ENCODE measurements at regions not wholly inside any gene's neighbourhood (a gene's known extent, or its start where the extent isn't known, plus 50 kb on each side); places are given as distances from the start of the nearest gene placed in this dataset.

- Histone ChIP-seq H3K4me3 (no peak overlapping the region), H3K36me3 (no peaks in the 10 kb centered on the region), H3K9me3 (no peaks in the 10 kb centered on the region), H3K4me1 (no peaks in the 10 kb centered on the region), H3K27me3 (no peaks in the 10 kb centered on the region), H3K27ac (no peak overlapping the region)
- DNase-seq (ENCODE audit: low spot score), result no peak
- TF ChIP-seq, protein P1, sequence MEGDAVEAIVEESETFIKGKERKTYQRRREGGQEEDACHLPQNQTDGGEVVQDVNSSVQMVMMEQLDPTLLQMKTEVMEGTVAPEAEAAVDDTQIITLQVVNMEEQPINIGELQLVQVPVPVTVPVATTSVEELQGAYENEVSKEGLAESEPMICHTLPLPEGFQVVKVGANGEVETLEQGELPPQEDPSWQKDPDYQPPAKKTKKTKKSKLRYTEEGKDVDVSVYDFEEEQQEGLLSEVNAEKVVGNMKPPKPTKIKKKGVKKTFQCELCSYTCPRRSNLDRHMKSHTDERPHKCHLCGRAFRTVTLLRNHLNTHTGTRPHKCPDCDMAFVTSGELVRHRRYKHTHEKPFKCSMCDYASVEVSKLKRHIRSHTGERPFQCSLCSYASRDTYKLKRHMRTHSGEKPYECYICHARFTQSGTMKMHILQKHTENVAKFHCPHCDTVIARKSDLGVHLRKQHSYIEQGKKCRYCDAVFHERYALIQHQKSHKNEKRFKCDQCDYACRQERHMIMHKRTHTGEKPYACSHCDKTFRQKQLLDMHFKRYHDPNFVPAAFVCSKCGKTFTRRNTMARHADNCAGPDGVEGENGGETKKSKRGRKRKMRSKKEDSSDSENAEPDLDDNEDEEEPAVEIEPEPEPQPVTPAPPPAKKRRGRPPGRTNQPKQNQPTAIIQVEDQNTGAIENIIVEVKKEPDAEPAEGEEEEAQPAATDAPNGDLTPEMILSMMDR (IDR thresholded peaks at IDR 0.05), result no peak
Measured at GRCh38 chr7:92967238-92967637, 130.9 kb upstream of the CDK6 start.

GRCh38 chr7:92964141-92964540 lies 127.8 kb upstream of the CDK6 start:
- H3K27ac ChIP-seq, result no peak overlapping the region
- no peaks in the 10 kb centered on the region for H3K36me3 ChIP-seq
- TF ChIP-seq, protein P1 (IDR thresholded peaks at IDR 0.05), result no peak
- H3K27me3 ChIP-seq, result no peaks in the 10 kb centered on the region
- H3K9me3 ChIP-seq, result no peaks in the 10 kb centered on the region
- no peak for DNase-seq (ENCODE audit: low spot score)
- H3K4me3 ChIP-seq, result no peak overlapping the region
- H3K4me1 ChIP-seq, result no peaks in the 10 kb centered on the region

DNA sequence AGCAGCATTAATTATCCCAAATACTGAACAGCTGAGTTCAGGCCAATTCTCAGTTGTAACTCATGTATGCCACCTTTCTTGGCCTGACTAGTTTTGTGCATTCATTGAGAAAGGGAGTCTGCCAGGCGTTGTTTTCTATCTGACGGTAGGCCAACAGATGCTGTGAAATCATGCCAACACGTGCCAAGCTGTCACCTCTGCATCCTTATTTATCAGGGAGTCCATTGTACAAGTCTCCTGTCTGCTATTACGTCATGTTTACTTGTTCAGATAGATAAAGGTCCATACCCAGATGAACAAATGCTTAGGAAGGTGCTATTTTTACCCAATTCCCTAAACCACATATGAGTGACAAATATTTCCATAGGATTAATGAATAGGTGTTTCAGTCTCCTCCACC lies 127.2 kb upstream of the CDK6 start:
- Histone ChIP-seq H3K9me3 (no peaks in the 10 kb centered on the region), H3K27ac (no peak overlapping the region), H3K4me3 (no peak overlapping the region), H3K4me1 (no peaks in the 10 kb centered on the region), H3K27me3 (no peaks in the 10 kb centered on the region), H3K36me3 (no peaks in the 10 kb centered on the region)
- TF ChIP-seq, protein P1 (IDR thresholded peaks at IDR 0.05), result no peak
- DNase-seq (ENCODE audit: low spot score), result no peak

- H3K36me3 ChIP-seq, result no peaks in the 10 kb centered on the region
- TF ChIP-seq, protein P1 (IDR thresholded peaks at IDR 0.05), result no peak
Measured at GRCh38 chr7:92961961-92962360, 125.6 kb upstream of the CDK6 start.

GRCh38 chr7:92956575-92956974 lies 120.2 kb upstream of the CDK6 start:
- Histone ChIP-seq H3K36me3 (no peaks in the 10 kb centered on the region), H3K27me3 (no peaks in the 10 kb centered on the region), H3K9me3 (peaks cover 0 to 4% of the 10 kb centered on the region in 2 donors), H3K4me3 (no peak overlapping the region), H3K27ac (no peak overlapping the region), H3K4me1 (no peaks in the 10 kb centered on the region)
- TF ChIP-seq, protein P1 (IDR thresholded peaks at IDR 0.05), result no peak
- DNase-seq (ENCODE audit: low spot score), result no peak

More at GRCh38 chr7:92961961-92962360, 125.6 kb upstream of the CDK6 start:
- no peaks in the 10 kb centered on the region for H3K9me3 ChIP-seq
- no peaks in the 10 kb centered on the region for H3K27me3 ChIP-seq
- no peak for DNase-seq (ENCODE audit: low spot score)
- no peak overlapping the region for H3K4me3 ChIP-seq
- no peak overlapping the region for H3K27ac ChIP-seq
- no peaks in the 10 kb centered on the region for H3K4me1 ChIP-seq

DNA sequence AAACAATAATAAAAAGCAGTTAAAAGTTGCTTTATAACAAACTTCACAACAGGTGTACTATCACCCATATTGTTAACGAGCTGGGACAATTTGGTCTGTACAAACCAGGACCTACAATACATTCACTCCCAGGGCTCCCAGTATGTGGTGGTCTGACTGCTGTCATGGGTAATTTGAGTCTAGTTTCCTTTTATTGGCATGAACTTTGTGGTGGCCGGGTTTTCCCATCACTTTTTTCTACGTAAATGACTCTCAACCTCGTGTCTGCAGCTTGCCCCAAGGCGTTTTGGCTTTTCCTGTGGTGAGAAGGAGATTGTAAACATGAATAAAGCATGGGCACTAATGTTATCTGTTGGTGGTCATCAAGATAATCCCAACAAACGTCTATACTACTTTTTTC lies 118.7 kb upstream of the CDK6 start:
- H3K9me3 ChIP-seq, result peaks cover 0 to 4% of the 10 kb centered on the region in 2 donors
- H3K4me3 ChIP-seq, result no peak overlapping the region
- no peaks in the 10 kb centered on the region for H3K4me1 ChIP-seq
- TF ChIP-seq, protein P1 (IDR thresholded peaks at IDR 0.05), result no peak
- H3K27ac ChIP-seq, result no peak overlapping the region
- DNase-seq (ENCODE audit: low spot score), result no peak
- no peaks in the 10 kb centered on the region for H3K36me3 ChIP-seq
- H3K27me3 ChIP-seq, result no peaks in the 10 kb centered on the region
